ENCODE measurements at regions not wholly inside any gene's neighbourhood (a gene's known extent, or its start where the extent isn't known, plus 50 kb on each side); places are given as distances from the start of the nearest gene placed in this dataset.

- TF ChIP-seq NUFIP1 (IDR thresholded peaks at IDR 0.05; ENCODE audit: partially characterized antibody) (no peak), CTCF (IDR thresholded peaks at IDR 0.05 in 2 of 3, conservative IDR thresholded peaks at IDR 0.05 in 1 of 3; ENCODE audit: insufficient read depth in 2 of 3, low read depth in 1 of 3, low read length in 3 of 3) (no peak), NFATC3 (IDR thresholded peaks at IDR 0.05) (no peak), ATF2 (CRISPR knock-in tag; IDR thresholded peaks at IDR 0.05) (no peak), SPI1 (IDR thresholded peaks at IDR 0.05; ENCODE audit: borderline replicate concordance, low read depth, low read length) (no peak), EHMT2 (IDR thresholded peaks at IDR 0.05) (no peak), HINFP (tag; conservative IDR thresholded peaks at IDR 0.05; ENCODE audit: low read depth) (no peak)
Measured at GRCh38 chr21:36636439-36636838, 62.5 kb upstream of the SIM2 start.
